ENCODE measurements at regions not wholly inside any gene's neighbourhood (a gene's known extent, or its start where the extent isn't known, plus 50 kb on each side); places are given as distances from the start of the nearest gene placed in this dataset.

- no peak for TF ChIP-seq CTCF (IDR thresholded peaks at IDR 0.05)
Observed at GRCh38 chrX:149114874-149115273, 390.2 kb downstream of the IDS start.

- TF ChIP-seq CTCF (IDR thresholded peaks at IDR 0.05), result no peak
Observed at GRCh38 chrX:149114001-149114400, 391.1 kb downstream of the IDS start.

GRCh38 chrX:149097786-149098185 lies 407.3 kb downstream of the IDS start:
- no peak for TF ChIP-seq CTCF (IDR thresholded peaks at IDR 0.05)

- no peak for TF ChIP-seq CTCF (IDR thresholded peaks at IDR 0.05)
Observed at GRCh38 chrX:149092179-149092578, 412.9 kb downstream of the IDS start.

- TF ChIP-seq CTCF (IDR thresholded peaks at IDR 0.05), result no peak
Observed at GRCh38 chrX:149079805-149080406, 425.2 kb downstream of the IDS start.

GRCh38 chrX:149074398-149074797 lies 430.7 kb downstream of the IDS start:
- no peak for TF ChIP-seq CTCF (IDR thresholded peaks at IDR 0.05)

- no peak for TF ChIP-seq CTCF (IDR thresholded peaks at IDR 0.05)
Observed at GRCh38 chrX:149073479-149073878, 431.6 kb downstream of the IDS start.

- no peak for TF ChIP-seq CTCF (IDR thresholded peaks at IDR 0.05)
Observed at GRCh38 chrX:149069899-149070298, 435.2 kb downstream of the IDS start.
